SU-DHL-6 (cell line): ENCODE measurements at regions not wholly inside any gene's neighbourhood (a gene's known extent, or its start where the extent isn't known, plus 50 kb on each side); places are given as distances from the start of the nearest gene placed in this dataset.

Experiments
- H2AFZ ChIP-seq: fragments of 200-600 bp; sonication (generic); 2 replicates; pipeline ENCODE4 v1.6.1; 2014; ENCODE audit warnings: low read depth, mild to moderate bottlenecking, moderate library complexity, mixed read lengths, antibody characterized with exemption, low read length; ENCODE audit not compliant: severe bottlenecking
- H3F3A ChIP-seq: fragments of 200-600 bp; shearing (Covaris generic); 2 replicates; pipeline ENCODE4 v1.6.0; 2016; ENCODE audit warnings: antibody characterized with exemption, mild to moderate bottlenecking; ENCODE audit not compliant: insufficient read depth
- H3K27ac ChIP-seq: fragments of 200-600 bp; sonication (generic); 2 replicates; pipeline ENCODE4 v1.5.1; 2016; ENCODE audit warnings: low read depth, mild to moderate bottlenecking, low read length, moderate library complexity, mixed read lengths
- H3K27me3 ChIP-seq: fragments of 200-600 bp; sonication (generic), shearing (Covaris generic); 2 replicates; pipeline ENCODE4 v1.6.0; 2014; ENCODE audit warnings: mild to moderate bottlenecking, low read length
- H3K36me3 ChIP-seq: fragments of 200-600 bp; sonication (generic); 2 replicates; pipeline ENCODE4 v1.6.1; 2014; ENCODE audit warnings: mild to moderate bottlenecking, low read length, mixed read lengths
- H3K4me2 ChIP-seq: fragments of 300-600, 200-600 bp; shearing (Covaris generic), sonication (generic); 2 replicates; pipeline ENCODE4 v1.6.0; 2014; ENCODE audit warnings: low read length, low read depth, mild to moderate bottlenecking; ENCODE audit not compliant: poor library complexity, severe bottlenecking
- H3K4me3 ChIP-seq: fragments of 200-600 bp; sonication (generic); 2 replicates; pipeline ENCODE4 v1.5.1; 2014; ENCODE audit warnings: antibody characterized with exemption, low read length, mild to moderate bottlenecking, mixed read lengths; ENCODE audit not compliant: insufficient read depth, poor library complexity, severe bottlenecking
- H3K79me2 ChIP-seq: fragments of 200-600 bp; sonication (generic); 2 replicates; pipeline ENCODE4 v1.6.1; 2014; ENCODE audit warnings: mild to moderate bottlenecking, low read length, moderate library complexity; ENCODE audit not compliant: insufficient read depth
- H3K9ac ChIP-seq: fragments of 200-600 bp; sonication (generic); 2 replicates; pipeline ENCODE4 v1.7.0; 2014; ENCODE audit warnings: mild to moderate bottlenecking, low read length
- H3K9me2 ChIP-seq: fragments of 200-600 bp; sonication (generic); replicated peaks from 2 replicates; pipeline ENCODE4 v1.6.1; 2014; ENCODE audit warnings: low read length; ENCODE audit not compliant: insufficient read depth
- H3K9me3 ChIP-seq: fragments of 200-600 bp; sonication (generic); 2 replicates; pipeline ENCODE4 v1.6.1; 2014; ENCODE audit warnings: low read length, mixed read lengths; ENCODE audit not compliant: insufficient read depth
- H4K20me1 ChIP-seq: fragments of 200-600 bp; sonication (generic); 2 replicates; pipeline ENCODE4 v1.6.1; 2014; ENCODE audit warnings: low read depth, mild to moderate bottlenecking, antibody characterized with exemption, low read length, moderate library complexity, mixed read lengths
- CTCF ChIP-seq: fragments of 200-600 bp; sonication (generic); IDR thresholded peaks from one replicate; pipeline ENCODE4 v1.5.1; 2017; ENCODE audit warnings: antibody characterized with exemption, mild to moderate bottlenecking, low read length, moderate library complexity; ENCODE audit not compliant: insufficient read depth, poor library complexity, severe bottlenecking
- EZH2phosphoT487 ChIP-seq: fragments of 200-600 bp; sonication (generic), shearing (Covaris generic); conservative IDR thresholded peaks from 2 replicates; pipeline ENCODE4 v1.6.1; 2018; ENCODE audit warnings: mild to moderate bottlenecking, antibody characterized with exemption, low read length, moderate library complexity, mixed read lengths

- Histone ChIP-seq H3F3A (no peaks in the 10 kb centered on the region), H4K20me1 (no peaks in the 10 kb centered on the region), H2AFZ (no peak overlapping the region), H3K36me3 (no peaks in the 10 kb centered on the region), H3K27ac (no peak overlapping the region), H3K9me3 (no peaks in the 10 kb centered on the region), H3K9ac (no peak overlapping the region), H3K27me3 (no peaks in the 10 kb centered on the region), H3K4me2 (peak overlapping the region; percentile 81), H3K79me2 (no peaks in the 10 kb centered on the region), H3K4me3 (no peak overlapping the region), H3K9me2 (no peaks in the 10 kb centered on the region)
- TF ChIP-seq CTCF (no peak), EZH2phosphoT487 (no peak)
Measured at GRCh38 chr1:65065524-65066418, 82.2 kb upstream of the AK4 start.

- Histone ChIP-seq H3K9me2 (no peaks in the 10 kb centered on the region), H2AFZ (peak overlapping the region; percentile 80), H4K20me1 (no peaks in the 10 kb centered on the region), H3F3A (no peaks in the 10 kb centered on the region), H3K9ac (peak overlapping the region; percentile 45), H3K4me3 (peak overlapping the region; percentile 54), H3K27ac (no peak overlapping the region), H3K9me3 (no peaks in the 10 kb centered on the region), H3K79me2 (no peaks in the 10 kb centered on the region), H3K27me3 (no peaks in the 10 kb centered on the region), H3K4me2 (peak overlapping the region; percentile 81), H3K36me3 (no peaks in the 10 kb centered on the region)
- TF ChIP-seq CTCF (no peak), EZH2phosphoT487 (no peak)
Measured at GRCh38 chr1:65066419-65066765, 81.6 kb upstream of the AK4 start.

- Histone ChIP-seq H3K4me3 (peak overlapping the region; percentile 54), H3K36me3 (no peaks in the 10 kb centered on the region), H3K9me2 (no peaks in the 10 kb centered on the region), H3K79me2 (no peaks in the 10 kb centered on the region), H3K4me2 (peak overlapping the region; percentile 81), H2AFZ (peak overlapping the region; percentile 80), H3K9ac (peak overlapping the region; percentile 45), H3K9me3 (no peaks in the 10 kb centered on the region), H3F3A (no peaks in the 10 kb centered on the region), H3K27me3 (no peaks in the 10 kb centered on the region), H4K20me1 (no peaks in the 10 kb centered on the region), H3K27ac (no peak overlapping the region)
- TF ChIP-seq CTCF, result no peak
- TF ChIP-seq EZH2phosphoT487, result 0 out of 2 replicates have a peak, but pooled peaks have one; percentile 27
Measured at GRCh38 chr1:65066766-65067490, 81.1 kb upstream of the AK4 start.
